AG04450 (cell line): ENCODE measurements at regions not wholly inside any gene's neighbourhood (a gene's known extent, or its start where the extent isn't known, plus 50 kb on each side); places are given as distances from the start of the nearest gene placed in this dataset.

Source experiments
- CTCF ChIA-PET: fragments of 300-600, 350-600 bp; formaldehyde crosslinking; extraction: SDS; loops from one replicate; lab custom pipeline; 2022; ENCODE audit warnings: antibody characterized with exemption, inconsistent platforms; lab: Charles Lee
- POLR2A ChIA-PET: fragments of 350-600 bp; formaldehyde crosslinking; extraction: SDS; loops from one replicate; lab custom pipeline; 2021; ENCODE audit warnings: antibody characterized with exemption, inconsistent platforms; lab: Yijun Ruan, JAX
- DNase-seq: peaks from one replicate; pipeline ENCODE4 v3.0.0-alpha.2; 2011; ENCODE audit warnings: low read depth, low spot score
- H3K27ac ChIP-seq: one replicate; pipeline ENCODE4 v1.5.1; 2012; ENCODE audit warnings: low read depth, low read length, control low read depth
- H3K27me3 ChIP-seq: one replicate; pipeline ENCODE4 v1.6.0; 2012; ENCODE audit warnings: low read length; ENCODE audit not compliant: control insufficient read depth, insufficient read depth
- H3K4me3 ChIP-seq: 2 replicates; pipeline ENCODE4 v1.5.1; 2011; ENCODE audit warnings: mild to moderate bottlenecking, low read depth, low read length, control low read depth
- H3K9me3 ChIP-seq: 2 replicates; pipeline ENCODE4 v1.5.1; 2012; ENCODE audit warnings: low read length; ENCODE audit not compliant: control insufficient read depth, insufficient read depth
- TF ChIP-seq, protein P1 (sequence below): IDR thresholded peaks from 2 replicates; pipeline ENCODE4 v1.5.1; 2011; ENCODE audit warnings: low read depth, low read length, control low read depth, inconsistent platforms

- H3K4me3 ChIP-seq: no peak overlapping the region
- ChIA-PET POLR2A (no interaction called here), CTCF (no interaction called here)
- no peak overlapping the region for H3K27ac ChIP-seq
- H3K27me3 ChIP-seq: no peaks in the 10 kb centered on the region
- H3K9me3 ChIP-seq: no peaks in the 10 kb centered on the region
- TF ChIP-seq, protein P1, sequence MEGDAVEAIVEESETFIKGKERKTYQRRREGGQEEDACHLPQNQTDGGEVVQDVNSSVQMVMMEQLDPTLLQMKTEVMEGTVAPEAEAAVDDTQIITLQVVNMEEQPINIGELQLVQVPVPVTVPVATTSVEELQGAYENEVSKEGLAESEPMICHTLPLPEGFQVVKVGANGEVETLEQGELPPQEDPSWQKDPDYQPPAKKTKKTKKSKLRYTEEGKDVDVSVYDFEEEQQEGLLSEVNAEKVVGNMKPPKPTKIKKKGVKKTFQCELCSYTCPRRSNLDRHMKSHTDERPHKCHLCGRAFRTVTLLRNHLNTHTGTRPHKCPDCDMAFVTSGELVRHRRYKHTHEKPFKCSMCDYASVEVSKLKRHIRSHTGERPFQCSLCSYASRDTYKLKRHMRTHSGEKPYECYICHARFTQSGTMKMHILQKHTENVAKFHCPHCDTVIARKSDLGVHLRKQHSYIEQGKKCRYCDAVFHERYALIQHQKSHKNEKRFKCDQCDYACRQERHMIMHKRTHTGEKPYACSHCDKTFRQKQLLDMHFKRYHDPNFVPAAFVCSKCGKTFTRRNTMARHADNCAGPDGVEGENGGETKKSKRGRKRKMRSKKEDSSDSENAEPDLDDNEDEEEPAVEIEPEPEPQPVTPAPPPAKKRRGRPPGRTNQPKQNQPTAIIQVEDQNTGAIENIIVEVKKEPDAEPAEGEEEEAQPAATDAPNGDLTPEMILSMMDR: no peak
- no peak for DNase-seq
Observed at GRCh38 chr9:105074491-105074890, 146.5 kb upstream of the ABCA1 start.

- Histone ChIP-seq H3K27ac (no peak overlapping the region), H3K4me3 (no peak overlapping the region), H3K9me3 (no peaks in the 10 kb centered on the region), H3K27me3 (no peaks in the 10 kb centered on the region)
- ChIA-PET CTCF (no interaction called here), POLR2A (no interaction called here)
- TF ChIP-seq, protein P1: no peak
- no peak for DNase-seq
Observed at GRCh38 chr9:105076729-105077128, 148.8 kb upstream of the ABCA1 start.

GRCh38 chr9:105079457-105079856 lies 151.5 kb upstream of the ABCA1 start:
- ChIA-PET POLR2A (interaction anchor here (0.6 kb wide), 2 partner anchors 48 to 147 kb away, joined by 3 to 4 read pairs; no protein-coding TSS in a partner anchor), CTCF (no interaction called here)
- no peak overlapping the region for H3K27ac ChIP-seq
- TF ChIP-seq, protein P1: no peak
- no peak overlapping the region for H3K4me3 ChIP-seq
- no peak for DNase-seq
- H3K27me3 ChIP-seq: no peaks in the 10 kb centered on the region
- H3K9me3 ChIP-seq: no peaks in the 10 kb centered on the region

DNA sequence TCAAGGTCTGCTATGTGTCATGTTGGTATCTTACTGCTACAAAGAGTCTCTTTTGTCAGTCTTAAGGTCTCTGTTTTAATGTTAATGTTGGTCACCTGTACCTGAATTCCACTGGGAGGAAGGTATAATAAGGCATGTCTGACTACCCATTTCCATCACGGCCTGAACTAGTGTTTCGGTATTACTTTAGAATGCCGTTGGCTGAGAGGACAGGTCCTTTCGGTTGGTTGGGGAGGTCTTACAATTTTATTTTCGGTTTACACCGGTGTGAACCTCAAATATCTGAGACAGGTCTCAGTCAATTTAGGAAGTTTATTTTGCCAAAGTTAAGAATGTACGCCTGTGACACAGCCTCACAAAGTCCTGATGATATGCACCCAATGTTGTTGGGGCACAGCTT lies 154.9 kb upstream of the ABCA1 start:
- POLR2A ChIA-PET: no interaction called here
- CTCF ChIA-PET: no interaction called here
- TF ChIP-seq, protein P1: no peak
- H3K27me3 ChIP-seq: no peaks in the 10 kb centered on the region
- H3K4me3 ChIP-seq: no peak overlapping the region
- H3K27ac ChIP-seq: no peak overlapping the region
- DNase-seq: no peak
- no peaks in the 10 kb centered on the region for H3K9me3 ChIP-seq

DNA sequence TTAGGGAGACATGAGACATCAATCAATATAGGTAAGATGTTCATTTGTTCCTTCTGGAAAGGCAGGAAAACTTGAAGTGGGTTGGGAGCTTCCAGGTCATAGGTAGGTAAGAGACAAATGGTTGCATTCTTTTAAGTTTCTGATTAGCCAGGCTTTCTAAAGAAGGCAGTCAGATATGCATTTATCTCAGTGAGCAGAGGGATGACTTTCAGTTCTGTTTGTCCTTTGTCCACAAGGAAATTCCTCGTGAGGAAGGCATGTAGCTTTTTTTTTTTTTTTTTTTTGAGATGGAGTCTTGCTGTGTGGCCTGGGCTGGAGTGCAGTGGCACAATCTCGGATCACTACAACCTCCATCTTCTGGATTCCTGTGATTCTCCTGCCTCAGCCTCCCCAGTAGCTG lies 155.3 kb upstream of the ABCA1 start:
- Histone ChIP-seq H3K27me3 (no peaks in the 10 kb centered on the region), H3K9me3 (no peaks in the 10 kb centered on the region), H3K4me3 (no peak overlapping the region), H3K27ac (no peak overlapping the region)
- POLR2A ChIA-PET: no interaction called here
- TF ChIP-seq, protein P1: no peak
- CTCF ChIA-PET: no interaction called here
- DNase-seq: no peak
